PC-9 (cell line): ENCODE measurements at regions not wholly inside any gene's neighbourhood (a gene's known extent, or its start where the extent isn't known, plus 50 kb on each side); places are given as distances from the start of the nearest gene placed in this dataset.

Experiments
- CTCF ChIP-seq: fragments of 200-600 bp; sonication (generic); conservative IDR thresholded peaks from 2 replicates; pipeline ENCODE4 v1.6.1; 2017; ENCODE audit warnings: mixed run types, antibody characterized with exemption, mild to moderate bottlenecking, moderate library complexity
- EZH2 ChIP-seq: fragments of 200-600 bp; sonication (generic); IDR thresholded peaks from 2 replicates; pipeline ENCODE4 v1.8.0; 2017; ENCODE audit warnings: antibody characterized with exemption, low read depth

- TF ChIP-seq CTCF (no peak), EZH2 (no peak)
Observed at GRCh38 chr2:164439885-164440284, 181.4 kb downstream of the GRB14 start.
